PFSK-1 (cell line): ENCODE measurements at regions not wholly inside any gene's neighbourhood (a gene's known extent, or its start where the extent isn't known, plus 50 kb on each side); places are given as distances from the start of the nearest gene placed in this dataset.

Experiments
- FOXP2 ChIP-seq: optimal IDR thresholded peaks from 2 replicates; pipeline ENCODE3; 2011; ENCODE audit warnings: borderline replicate concordance, control low read depth, inconsistent platforms; ENCODE audit not compliant: insufficient read depth; ENCODE audit errors: extremely low read length, extremely low read depth
- POLR2AphosphoS5 ChIP-seq: IDR thresholded peaks from 2 replicates; pipeline ENCODE4 v1.6.1; 2012; ENCODE audit warnings: low read depth, mild to moderate bottlenecking, control low read depth, low read length, moderate library complexity
- SIN3A ChIP-seq: IDR thresholded peaks from 2 replicates; pipeline ENCODE4 v1.6.1; 2012; ENCODE audit warnings: mild to moderate bottlenecking, low read length, moderate library complexity, borderline replicate concordance; ENCODE audit not compliant: insufficient read depth
- TAF1 ChIP-seq: IDR thresholded peaks from 2 replicates; pipeline ENCODE4 v1.6.1; 2012; ENCODE audit warnings: low read length, control low read depth, borderline replicate concordance; ENCODE audit not compliant: insufficient read depth
- TF ChIP-seq, protein P1 (sequence below), 2 experiments: IDR thresholded peaks; 2 replicates each; pipeline versions ENCODE4 v1.6.1 to v1.8.0; 2011 to 2012; ENCODE audit warnings: low read depth in 2 of 2, low read length in 2 of 2, control low read depth in 1 of 2, inconsistent platforms in 1 of 2, mild to moderate bottlenecking in 1 of 2, moderate library complexity in 1 of 2; ENCODE audit not compliant: insufficient read depth in 1 of 2

DNA sequence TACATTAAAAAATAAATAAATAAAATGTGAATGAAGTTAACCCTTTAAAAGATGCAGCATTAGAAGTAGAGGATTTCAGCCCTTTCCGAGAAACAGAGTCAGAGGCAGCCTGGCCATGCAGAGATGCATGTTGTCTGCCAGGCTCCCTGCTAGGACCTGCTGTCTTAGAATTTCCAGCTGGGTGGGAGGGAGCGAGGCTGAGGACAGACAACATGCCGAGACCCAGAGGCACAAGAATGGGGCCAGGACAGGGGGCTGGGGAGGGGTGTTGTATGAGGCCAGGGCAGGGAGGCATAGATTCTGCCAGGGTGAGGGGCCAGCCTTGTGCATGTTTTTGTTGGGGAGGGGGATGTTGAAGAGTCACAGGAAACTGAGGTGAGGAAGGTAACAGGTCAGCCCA is 68.6 kb upstream of the NEURL1B start:
- TF ChIP-seq, protein P1, sequence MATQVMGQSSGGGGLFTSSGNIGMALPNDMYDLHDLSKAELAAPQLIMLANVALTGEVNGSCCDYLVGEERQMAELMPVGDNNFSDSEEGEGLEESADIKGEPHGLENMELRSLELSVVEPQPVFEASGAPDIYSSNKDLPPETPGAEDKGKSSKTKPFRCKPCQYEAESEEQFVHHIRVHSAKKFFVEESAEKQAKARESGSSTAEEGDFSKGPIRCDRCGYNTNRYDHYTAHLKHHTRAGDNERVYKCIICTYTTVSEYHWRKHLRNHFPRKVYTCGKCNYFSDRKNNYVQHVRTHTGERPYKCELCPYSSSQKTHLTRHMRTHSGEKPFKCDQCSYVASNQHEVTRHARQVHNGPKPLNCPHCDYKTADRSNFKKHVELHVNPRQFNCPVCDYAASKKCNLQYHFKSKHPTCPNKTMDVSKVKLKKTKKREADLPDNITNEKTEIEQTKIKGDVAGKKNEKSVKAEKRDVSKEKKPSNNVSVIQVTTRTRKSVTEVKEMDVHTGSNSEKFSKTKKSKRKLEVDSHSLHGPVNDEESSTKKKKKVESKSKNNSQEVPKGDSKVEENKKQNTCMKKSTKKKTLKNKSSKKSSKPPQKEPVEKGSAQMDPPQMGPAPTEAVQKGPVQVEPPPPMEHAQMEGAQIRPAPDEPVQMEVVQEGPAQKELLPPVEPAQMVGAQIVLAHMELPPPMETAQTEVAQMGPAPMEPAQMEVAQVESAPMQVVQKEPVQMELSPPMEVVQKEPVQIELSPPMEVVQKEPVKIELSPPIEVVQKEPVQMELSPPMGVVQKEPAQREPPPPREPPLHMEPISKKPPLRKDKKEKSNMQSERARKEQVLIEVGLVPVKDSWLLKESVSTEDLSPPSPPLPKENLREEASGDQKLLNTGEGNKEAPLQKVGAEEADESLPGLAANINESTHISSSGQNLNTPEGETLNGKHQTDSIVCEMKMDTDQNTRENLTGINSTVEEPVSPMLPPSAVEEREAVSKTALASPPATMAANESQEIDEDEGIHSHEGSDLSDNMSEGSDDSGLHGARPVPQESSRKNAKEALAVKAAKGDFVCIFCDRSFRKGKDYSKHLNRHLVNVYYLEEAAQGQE (IDR thresholded peaks at IDR 0.05; ENCODE audit: insufficient read depth in 1 of 2, low read depth in 2 of 2, low read length in 2 of 2), result no peak
- TF ChIP-seq TAF1, result no peak
- no peak for TF ChIP-seq SIN3A
- TF ChIP-seq POLR2AphosphoS5, result no peak
- no peak for TF ChIP-seq FOXP2

DNA sequence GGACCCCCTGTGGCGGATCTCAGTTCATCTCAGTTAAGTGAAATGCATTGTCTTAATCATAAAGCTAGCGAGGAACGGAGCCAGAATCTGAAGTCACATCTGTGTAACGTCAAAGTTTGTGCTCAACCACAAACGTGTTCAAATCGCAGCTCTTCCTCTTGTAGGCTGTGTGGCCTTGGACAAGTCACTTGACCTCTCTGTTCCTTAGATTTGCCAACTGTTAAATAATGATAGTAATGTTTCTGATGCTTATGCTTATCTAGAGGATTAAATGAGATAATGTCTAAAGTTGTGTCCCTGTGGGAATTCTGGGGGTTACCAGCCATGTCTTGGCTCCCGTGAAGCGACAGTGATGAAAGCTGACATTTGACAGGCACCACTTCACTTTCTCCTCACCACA is 69.2 kb upstream of the NEURL1B start:
- TF ChIP-seq POLR2AphosphoS5 (no peak), SIN3A (no peak), FOXP2 (no peak), TAF1 (no peak)
- TF ChIP-seq, protein P1 (IDR thresholded peaks at IDR 0.05; ENCODE audit: insufficient read depth in 1 of 2, low read depth in 2 of 2, low read length in 2 of 2), result no peak

DNA sequence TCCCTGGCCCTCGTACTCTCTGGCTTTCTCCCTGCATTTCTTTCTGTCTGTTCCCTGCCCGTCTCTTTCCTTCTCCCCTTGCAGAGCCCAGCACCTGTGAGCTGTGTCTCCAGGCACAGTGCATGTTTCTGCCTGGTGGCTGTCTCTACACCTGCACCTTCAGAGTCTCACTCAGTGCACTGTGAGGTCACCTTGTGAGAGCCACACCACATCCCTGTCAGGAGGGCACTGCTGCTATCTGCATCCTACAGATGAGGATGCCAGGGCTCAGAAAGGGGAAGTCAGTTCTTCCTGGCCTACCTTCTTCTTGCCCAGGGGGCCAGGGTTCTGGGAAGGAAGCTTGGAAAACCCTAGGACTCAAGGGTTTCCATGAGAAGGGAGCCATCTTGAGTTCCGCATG is 69.7 kb upstream of the NEURL1B start:
- TF ChIP-seq, protein P1 (IDR thresholded peaks at IDR 0.05; ENCODE audit: insufficient read depth in 1 of 2, low read depth in 2 of 2, low read length in 2 of 2), result no peak
- no peak for TF ChIP-seq FOXP2
- no peak for TF ChIP-seq TAF1
- no peak for TF ChIP-seq POLR2AphosphoS5
- TF ChIP-seq SIN3A, result no peak

DNA sequence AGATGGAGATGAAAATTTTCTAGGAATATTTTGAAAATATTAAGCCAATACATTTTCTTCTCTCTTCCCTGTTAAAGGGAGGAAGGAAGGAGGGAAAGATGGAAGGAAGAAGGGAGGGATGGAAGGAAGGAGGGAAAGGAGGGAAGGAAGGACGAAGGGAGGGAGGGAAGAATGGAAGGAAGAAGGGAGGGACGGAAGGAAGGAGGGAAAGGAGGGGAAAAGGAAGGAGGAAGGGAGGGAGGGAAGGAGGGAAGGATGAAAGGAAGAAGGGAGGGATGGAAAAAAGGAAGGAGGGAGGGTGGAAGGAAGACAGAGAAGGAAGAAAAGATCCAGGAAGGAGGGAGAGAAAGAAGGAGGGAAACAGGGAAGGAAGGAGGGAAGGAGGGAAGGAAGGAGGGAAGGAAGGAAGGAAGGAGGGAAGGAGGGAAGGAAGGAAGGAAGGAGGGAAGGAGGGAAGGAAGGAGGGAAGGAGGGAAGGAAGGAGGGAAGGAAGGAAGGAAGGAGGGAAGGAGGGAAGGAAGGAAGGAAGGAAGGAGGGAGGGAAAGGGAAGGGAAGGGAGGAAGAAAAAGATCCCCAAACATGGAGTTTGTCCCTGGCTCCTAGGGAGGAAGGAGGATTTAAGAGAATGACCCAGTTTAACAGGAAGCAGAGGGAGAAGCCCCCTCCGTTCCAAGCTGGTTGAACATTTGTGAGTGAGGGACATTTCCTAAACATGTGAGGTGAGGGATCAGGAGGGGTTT is 70.3 kb upstream of the NEURL1B start:
- TF ChIP-seq TAF1, result no peak
- no peak for TF ChIP-seq POLR2AphosphoS5
- TF ChIP-seq, protein P1 (IDR thresholded peaks at IDR 0.05; ENCODE audit: insufficient read depth in 1 of 2, low read depth in 2 of 2, low read length in 2 of 2), result no peak
- TF ChIP-seq FOXP2, result no peak
- TF ChIP-seq SIN3A, result no peak
